Prostate gland (tissue), 2 donors: ENCODE measurements at regions not wholly inside any gene's neighbourhood (a gene's known extent, or its start where the extent isn't known, plus 50 kb on each side); places are given as distances from the start of the nearest gene placed in this dataset.
"Not testable (repeated sequence)": the region's sequence is repeated elsewhere in the genome, so short reads cannot be mapped to it uniquely, and the experiment has no call there.

Source experiments
- DNase-seq: peaks from one replicate; pipeline ENCODE4 v3.0.0-alpha.2; 2019; ENCODE audit warnings: low spot score
- H3K27ac ChIP-seq, 2 donors: fragments of 200-600 bp; sonication (generic); 2 replicates each; pipeline ENCODE4 v1.5.1; 2017 to 2019
- H3K27me3 ChIP-seq: fragments of 200-600 bp; sonication (generic); replicated peaks from 2 replicates; pipeline ENCODE4 v1.5.1; 2019; ENCODE audit not compliant: insufficient read depth
- H3K36me3 ChIP-seq, 2 donors: fragments of 200-600 bp; sonication (generic); 1 replicate in 1 of 2; 2 replicates in 1 of 2; pipeline versions ENCODE4 v1.5.1 to v1.8.1; 2017 to 2019
- H3K4me1 ChIP-seq: fragments of 200-600 bp; sonication (generic); replicated peaks from 2 replicates; pipeline ENCODE4 v1.5.1; 2019
- H3K4me3 ChIP-seq, 2 donors: fragments of 200-600 bp; sonication (generic); 2 replicates each; pipeline ENCODE4 v1.5.1; 2017 to 2019
- H3K9me3 ChIP-seq: fragments of 200-600 bp; sonication (generic); 2 replicates; pipeline ENCODE4 v1.5.1; 2017
- CTCF ChIP-seq, 4 experiments: fragments of 200-600 bp in 2 of 4; fragments of 450-650 bp in 2 of 4; sonication (generic) in 2 of 4; IDR thresholded peaks; 1 replicate in 3 of 4; 2 replicates in 1 of 4; pipeline ENCODE4 v1.5.1; 2016 to 2019; ENCODE audit warnings: antibody characterized with exemption in 4 of 4, mild to moderate bottlenecking in 2 of 4, moderate library complexity in 2 of 4
- POLR2A ChIP-seq: fragments of 450-650 bp; IDR thresholded peaks from one replicate; pipeline ENCODE4 v1.6.1; 2016; ENCODE audit warnings: antibody characterized with exemption, mild to moderate bottlenecking
- POLR2AphosphoS5 ChIP-seq: sonication (generic); formaldehyde crosslinking; IDR thresholded peaks from one replicate; pipeline ENCODE4 v1.6.1; 2017; ENCODE audit warnings: antibody characterized with exemption
- WGBS: methylation state at CpG from one replicate; pipeline ENCODE4 v1.1.5; 2018; 5-methylcytosine and 5-hydroxymethylcytosine counted together
- intact Hi-C: fragments of 100-400 bp; cut with DNase I; formaldehyde crosslinking; loops from one replicate; pipeline ENCODE4 v1.14.2; 2022

DNA sequence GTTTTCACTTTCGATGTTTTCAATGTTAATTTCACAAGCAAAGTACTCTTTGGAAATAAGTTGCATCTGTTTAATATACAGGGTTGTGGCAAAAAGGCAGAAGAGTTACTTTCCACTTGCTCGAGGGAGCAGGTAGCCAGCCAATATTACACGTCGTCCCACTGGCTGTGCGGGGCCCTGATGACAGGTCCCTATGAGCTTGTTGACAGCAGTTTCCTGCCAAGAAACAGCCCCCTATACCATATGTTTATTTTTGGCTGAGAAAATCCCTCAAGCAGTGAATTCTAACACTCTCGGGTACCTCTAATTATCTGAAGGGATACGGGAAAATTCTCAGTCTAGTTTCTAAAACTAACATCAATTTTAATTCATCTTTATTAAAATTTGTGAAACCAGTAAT, 116.8 kb upstream of the SGO1 start:
- 73% methylated on average over 7 of the region's 7 CpGs for WGBS
- no peaks in the 10 kb centered on the region for H3K4me1 ChIP-seq

DNA sequence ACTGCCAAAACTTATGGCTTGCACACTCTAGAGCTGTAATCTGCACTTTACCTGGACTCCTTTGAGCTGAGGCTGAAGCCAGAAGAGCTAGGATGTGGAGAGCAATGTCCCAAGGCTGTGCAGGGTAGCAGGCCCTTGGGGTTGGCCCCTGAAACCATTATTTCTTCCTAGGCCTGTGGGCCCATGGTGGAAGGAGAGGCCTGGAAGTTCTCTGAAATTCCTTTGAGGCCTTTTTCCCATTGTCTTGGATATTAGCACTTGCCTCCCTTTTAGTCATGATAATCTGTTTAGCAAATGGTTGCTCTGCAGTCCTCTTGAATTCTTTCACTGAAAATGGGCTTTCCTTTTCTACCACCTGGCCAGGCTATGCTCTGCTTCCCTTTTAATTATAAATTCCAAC, 102.0 kb upstream of the SGO1 start:
- no peaks in the 10 kb centered on the region for H3K9me3 ChIP-seq
- DNase-seq: no peak
- no peaks in the 10 kb centered on the region for H3K4me1 ChIP-seq
- TF ChIP-seq CTCF (IDR thresholded peaks at IDR 0.05) (no peak), POLR2A (no peak), POLR2AphosphoS5 (no peak)
- no peaks in the 10 kb centered on the region for H3K27me3 ChIP-seq
- intact Hi-C loops: no loop called here
- no peaks in the 10 kb centered on the region for H3K36me3 ChIP-seq
- H3K27ac ChIP-seq: no peak overlapping the region
- H3K4me3 ChIP-seq: no peak overlapping the region

More for the DNA sequence above, 116.8 kb upstream of the SGO1 start:
- TF ChIP-seq POLR2AphosphoS5 (no peak), POLR2A (no peak), CTCF (IDR thresholded peaks at IDR 0.05) (no peak)
- no peak for DNase-seq
- intact Hi-C loops: no loop called here
- Histone ChIP-seq H3K9me3 (no peaks in the 10 kb centered on the region), H3K27ac (no peak overlapping the region), H3K4me3 (no peak overlapping the region), H3K36me3 (no peaks in the 10 kb centered on the region), H3K27me3 (no peaks in the 10 kb centered on the region)

- Histone ChIP-seq H3K27ac (no peak overlapping the region), H3K4me1 (no peaks in the 10 kb centered on the region), H3K4me3 (no peak overlapping the region), H3K9me3 (no peaks in the 10 kb centered on the region), H3K36me3 (no peaks in the 10 kb centered on the region), H3K27me3 (no peaks in the 10 kb centered on the region)
- WGBS: 54% methylated on average over 6 of the region's 7 CpGs
- no peak for DNase-seq
- intact Hi-C loops: no loop called here
- no peak for TF ChIP-seq POLR2A
These were observed 94.3 kb upstream of the SGO1 start for GRCh38 chr3:20280257-20280656.

DNA sequence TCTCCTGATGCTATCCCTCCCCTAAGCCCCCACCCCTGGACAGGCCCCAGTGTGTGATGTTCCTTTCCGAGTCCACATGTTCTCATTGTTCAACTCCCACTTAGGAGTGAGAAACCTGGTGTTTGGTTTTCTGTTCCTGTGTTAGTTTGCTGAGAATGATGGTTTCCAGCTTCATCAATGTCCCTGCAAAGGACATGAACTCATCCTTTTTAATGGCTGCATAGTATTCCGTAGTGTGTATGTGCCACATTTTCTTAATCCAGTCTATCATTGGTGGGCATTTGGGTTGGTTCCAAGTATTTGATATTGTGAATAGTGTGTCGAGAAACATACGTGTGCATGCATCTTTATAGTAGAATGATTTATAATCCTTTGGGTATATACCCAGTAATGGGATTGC, 80.0 kb upstream of the SGO1 start:
- 96% methylated on average over 4 of the region's 4 CpGs for WGBS
- H3K9me3 ChIP-seq, DNase-seq, H3K4me3 ChIP-seq, H3K27ac ChIP-seq, H3K27me3 ChIP-seq, H3K4me1 ChIP-seq, intact Hi-C loops, H3K36me3 ChIP-seq: not testable (repeated sequence)

- Histone ChIP-seq H3K4me1 (no peaks in the 10 kb centered on the region), H3K4me3 (no peak overlapping the region), H3K27ac (no peak overlapping the region), H3K9me3 (no peaks in the 10 kb centered on the region), H3K27me3 (no peaks in the 10 kb centered on the region), H3K36me3 (no peaks in the 10 kb centered on the region)
- WGBS: 90% methylated on average over 11 of the region's 11 CpGs
- no peak for DNase-seq
- TF ChIP-seq CTCF (IDR thresholded peaks at IDR 0.05): no peak
- no peak for TF ChIP-seq POLR2AphosphoS5
- TF ChIP-seq POLR2A: no peak
- intact Hi-C loops: no loop called here
These were observed 79.0 kb upstream of the SGO1 start for GRCh38 chr3:20264900-20265567.

DNA sequence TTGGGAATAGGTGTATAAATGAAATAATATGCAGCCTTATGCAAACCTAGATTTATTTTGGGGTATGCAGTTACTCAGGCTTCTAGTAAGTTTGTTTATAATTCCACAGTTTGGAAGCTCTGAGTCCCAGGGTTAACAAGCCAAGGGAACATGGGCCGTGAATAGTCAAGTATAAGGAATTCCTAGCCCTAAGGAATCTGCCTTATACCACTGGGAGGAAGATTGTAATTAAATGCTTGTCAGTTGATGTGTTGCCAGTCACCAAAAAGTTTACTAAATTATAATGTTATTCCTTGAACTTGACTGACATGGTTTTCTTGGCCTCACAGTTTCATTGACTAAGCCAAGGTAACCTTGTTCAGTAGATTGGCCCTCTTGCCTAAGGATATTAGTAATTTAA, 72.4 kb upstream of the SGO1 start:
- intact Hi-C loops: no loop called here
- H3K4me1 ChIP-seq: no peaks in the 10 kb centered on the region
- TF ChIP-seq POLR2AphosphoS5 (no peak), CTCF (IDR thresholded peaks at IDR 0.05) (no peak), POLR2A (no peak)
- no peak overlapping the region for H3K27ac ChIP-seq
- no peak overlapping the region for H3K4me3 ChIP-seq
- no peak for DNase-seq
- no peaks in the 10 kb centered on the region for H3K27me3 ChIP-seq
- no peaks in the 10 kb centered on the region for H3K9me3 ChIP-seq
- 69% methylated on average over 1 of the region's 1 CpG for WGBS
- H3K36me3 ChIP-seq: no peaks in the 10 kb centered on the region
